A673 (cell line): ENCODE measurements at regions not wholly inside any gene's neighbourhood (a gene's known extent, or its start where the extent isn't known, plus 50 kb on each side); places are given as distances from the start of the nearest gene placed in this dataset.
"Not testable (repeated sequence)": the region's sequence is repeated elsewhere in the genome, so short reads cannot be mapped to it uniquely, and the experiment has no call there.

Experiments
- BruUV-seq: library from RNA; stranded (reverse); fragments of 400-500 nt; replicated peaks from 2 replicates; lab custom pipeline; 2021; lab: Mats Ljungman, UMichigan
- CTCF ChIA-PET: fragments of 300-600 bp; sonication (Branson Sonifier 250); formaldehyde crosslinking; loops from one replicate; lab custom pipeline; 2022; ENCODE audit warnings: antibody characterized with exemption; lab: Charles Lee
- POLR2A ChIA-PET: fragments of 300-600 bp; sonication (Branson Sonifier 250); formaldehyde crosslinking; loops from one replicate; lab custom pipeline; 2022; ENCODE audit warnings: antibody characterized with exemption; ENCODE audit not compliant: low non-redundant PET; lab: Charles Lee
- DNase-seq: peaks from one replicate; pipeline ENCODE4 v3.0.0-alpha.2; 2015; ENCODE audit warnings: low spot score
- H3K27ac ChIP-seq: fragments of 200-600 bp; sonication (generic); 2 replicates; pipeline ENCODE4 v1.5.1; 2016; ENCODE audit warnings: mixed run types, low read depth, mild to moderate bottlenecking, mixed read lengths, antibody characterized with exemption, low read length; ENCODE audit not compliant: poor library complexity, severe bottlenecking
- H3K27me3 ChIP-seq: fragments of 200-600 bp; sonication (generic); replicated peaks from 2 replicates; pipeline ENCODE4 v1.6.1; 2017; ENCODE audit warnings: mixed run types, low read depth, mild to moderate bottlenecking, mixed read lengths, antibody characterized with exemption, low read length; ENCODE audit not compliant: insufficient read depth, poor library complexity
- H3K36me3 ChIP-seq: fragments of 200-600 bp; sonication (generic); 2 replicates; pipeline ENCODE4 v1.6.1; 2016; ENCODE audit warnings: mixed run types, mild to moderate bottlenecking, mixed read lengths, antibody characterized with exemption, low read length; ENCODE audit not compliant: insufficient read depth, poor library complexity, severe bottlenecking
- H3K4me1 ChIP-seq: fragments of 200-600 bp; sonication (generic); 2 replicates; pipeline ENCODE4 v1.6.1; 2017; ENCODE audit warnings: mixed run types, mild to moderate bottlenecking, mixed read lengths, antibody characterized with exemption, low read length; ENCODE audit not compliant: insufficient read depth, poor library complexity, severe bottlenecking
- H3K4me3 ChIP-seq: fragments of 200-600 bp; sonication (generic); 2 replicates; pipeline ENCODE4 v1.5.1; 2016; ENCODE audit warnings: low read depth, mixed run types, mild to moderate bottlenecking, mixed read lengths, low read length; ENCODE audit not compliant: poor library complexity, severe bottlenecking
- H3K9me3 ChIP-seq: fragments of 200-600 bp; sonication (generic); 2 replicates; pipeline ENCODE4 v1.6.1; 2016; ENCODE audit warnings: mixed run types, low read depth, mild to moderate bottlenecking, mixed read lengths, antibody characterized with exemption, low read length; ENCODE audit not compliant: poor library complexity, severe bottlenecking
- CTCF ChIP-seq: fragments of 300-800, 200-600 bp; sonication (generic); conservative IDR thresholded peaks from 2 replicates; pipeline ENCODE4 v1.5.1; 2017; ENCODE audit warnings: low read depth, mild to moderate bottlenecking, antibody characterized with exemption, low read length, moderate library complexity, mixed read lengths
- EZH2 ChIP-seq: fragments of 200-600 bp; sonication (generic); IDR thresholded peaks from 2 replicates; pipeline ENCODE4 v1.6.1; 2017; ENCODE audit warnings: borderline replicate concordance, low read depth, mild to moderate bottlenecking, mixed read lengths, antibody characterized with exemption, low read length; ENCODE audit not compliant: poor library complexity, severe bottlenecking
- intact Hi-C: fragments of 100-400 bp; cut with micrococcal nuclease; formaldehyde crosslinking; loops from one replicate; pipeline ENCODE4 v1.10.0; 2022; ENCODE audit not compliant: unreplicated experiment

- intact Hi-C loops = no loop called here
Measured at GRCh38 chr5:130321931-130322330, 417.7 kb downstream of the CHSY3 start.

GRCh38 chr5:130316971-130317680 lies 412.9 kb downstream of the CHSY3 start:
- H3K27ac ChIP-seq = no peak overlapping the region
- ChIA-PET POLR2A (no interaction called here), CTCF (no interaction called here)
- TF ChIP-seq CTCF = no peak
- no peak for TF ChIP-seq EZH2
- intact Hi-C loops = no loop called here
- H3K4me3 ChIP-seq = no peak overlapping the region
- H3K9me3 ChIP-seq = no peaks in the 10 kb centered on the region
- no peaks in the 10 kb centered on the region for H3K4me1 ChIP-seq
- BruUV-seq = no TSS peak
- no peaks in the 10 kb centered on the region for H3K27me3 ChIP-seq
- no peak for DNase-seq
- no peaks in the 10 kb centered on the region for H3K36me3 ChIP-seq

More at GRCh38 chr5:130321931-130322330, 417.7 kb downstream of the CHSY3 start:
- Histone ChIP-seq H3K27ac (no peak overlapping the region), H3K9me3 (no peaks in the 10 kb centered on the region), H3K36me3 (no peaks in the 10 kb centered on the region), H3K4me3 (no peak overlapping the region), H3K4me1 (no peaks in the 10 kb centered on the region), H3K27me3 (no peaks in the 10 kb centered on the region)
- no TSS peak for BruUV-seq
- CTCF ChIA-PET = no interaction called here
- DNase-seq = no peak
- POLR2A ChIA-PET = no interaction called here
- no peak for TF ChIP-seq CTCF
- no peak for TF ChIP-seq EZH2

DNA sequence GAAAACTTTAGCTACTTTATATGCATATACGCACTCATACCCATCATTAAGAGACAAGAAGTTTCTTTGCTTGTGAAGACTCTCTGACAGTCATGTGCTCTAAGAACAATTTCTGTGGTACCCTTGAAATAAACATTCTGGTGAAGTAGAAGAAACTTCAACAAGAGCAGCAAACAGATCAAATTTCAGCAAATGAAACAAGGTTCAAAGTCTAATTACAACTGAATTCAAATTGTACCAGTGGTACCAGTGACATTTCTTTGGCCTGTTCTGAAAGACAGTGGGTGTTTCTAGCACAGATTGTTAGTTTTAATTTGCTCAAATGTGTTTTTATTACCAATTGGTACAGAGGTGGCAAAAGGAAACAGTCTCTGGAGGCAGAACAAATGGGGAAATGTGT lies 391.0 kb downstream of the CHSY3 start:
- H3K36me3 ChIP-seq = no peaks in the 10 kb centered on the region
- H3K4me3 ChIP-seq = no peak overlapping the region
- no TSS peak for BruUV-seq
- intact Hi-C loops = no loop called here
- ChIA-PET CTCF (no interaction called here), POLR2A (no interaction called here)
- TF ChIP-seq EZH2 = no peak
- TF ChIP-seq CTCF = no peak
- no peaks in the 10 kb centered on the region for H3K9me3 ChIP-seq
- H3K27ac ChIP-seq = no peak overlapping the region
- H3K27me3 ChIP-seq = no peaks in the 10 kb centered on the region
- DNase-seq = no peak
- no peaks in the 10 kb centered on the region for H3K4me1 ChIP-seq

DNA sequence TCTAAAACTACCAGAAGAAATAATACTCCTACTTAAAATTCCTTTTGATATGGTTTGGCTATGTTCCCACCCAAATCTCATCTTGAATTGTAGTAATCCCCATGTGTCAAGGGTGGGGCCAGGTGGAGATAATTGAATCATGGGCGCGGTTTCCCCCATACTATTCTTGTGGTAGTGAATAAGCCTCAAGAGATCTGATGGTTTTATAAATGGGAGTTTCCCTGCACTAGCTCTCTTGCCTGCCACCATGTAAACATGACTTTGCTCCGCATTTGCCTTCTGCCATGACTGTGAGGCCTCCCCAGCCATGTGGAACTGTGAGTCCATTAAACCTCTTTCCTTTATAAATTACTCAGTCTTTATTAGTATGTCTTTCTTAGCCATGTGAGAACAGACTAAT lies 390.5 kb downstream of the CHSY3 start:
- intact Hi-C loops, POLR2A ChIA-PET, H3K4me3 ChIP-seq, CTCF ChIA-PET, BruUV-seq, H3K27me3 ChIP-seq, H3K9me3 ChIP-seq, H3K4me1 ChIP-seq, H3K36me3 ChIP-seq, H3K27ac ChIP-seq, DNase-seq: not testable (repeated sequence)
